Esophagus squamous epithelium (tissue), 4 donors: ENCODE measurements at regions not wholly inside any gene's neighbourhood (a gene's known extent, or its start where the extent isn't known, plus 50 kb on each side); places are given as distances from the start of the nearest gene placed in this dataset.

Experiments
- CTCF ChIP-seq, 6 experiments: fragments of 450-650 bp in 4 of 6; fragments of 200-600 bp in 2 of 6; sonication (generic) in 2 of 6; IDR thresholded peaks; one replicate each; pipeline ENCODE4 v1.5.1; 2016 to 2019; ENCODE audit warnings: antibody characterized with exemption in 6 of 6, mild to moderate bottlenecking in 4 of 6, moderate library complexity in 4 of 6
- POLR2A ChIP-seq, 4 donors: fragments of 450-650 bp; IDR thresholded peaks; one replicate each; pipeline ENCODE4 v1.6.1; 2017; ENCODE audit warnings: antibody characterized with exemption in 4 of 4, mild to moderate bottlenecking in 4 of 4, moderate library complexity in 3 of 4

GRCh38 chr5:13188371-13188770, 756.1 kb downstream of the DNAH5 start:
- TF ChIP-seq CTCF (IDR thresholded peaks at IDR 0.05) (no peak), POLR2A (IDR thresholded peaks at IDR 0.05) (no peak)
